H1 (cell line): ENCODE measurements at regions not wholly inside any gene's neighbourhood (a gene's known extent, or its start where the extent isn't known, plus 50 kb on each side); places are given as distances from the start of the nearest gene placed in this dataset. TPM values are rescaled to one million over a fixed set of nuclear protein-coding genes. Genes with fewer than 3 reads are reported as not detected.

Experiments used
- CTCF ChIA-PET: fragments of 300-600 bp; sonication (Branson Sonifier 250); formaldehyde crosslinking; loops from one replicate; lab custom pipeline; 2021; ENCODE audit not compliant: partially characterized antibody; lab: Charles Lee
- POLR2A ChIA-PET: fragments of 300-600 bp; sonication (Branson Sonifier 250); formaldehyde crosslinking; loops from one replicate; lab custom pipeline; 2021; ENCODE audit warnings: inconsistent platforms; ENCODE audit not compliant: partially characterized antibody; lab: Charles Lee
- DNase-seq, 2 experiments: peaks; one replicate each; pipeline versions ENCODE4 v3.0.0 to v3.0.0-alpha.2; 2010 to 2022; ENCODE audit warnings: low spot score in 2 of 2, low read depth in 1 of 2, mixed read lengths in 1 of 2
- FAIRE-seq: peaks from 2 replicates; lab custom pipeline; 2011; peaks lifted over from hg19 to GRCh38; lab: Jason Lieb, UNC
- H2AFZ ChIP-seq: 2 replicates; pipeline ENCODE4 v1.8.1; 2012; ENCODE audit warnings: low read length, inconsistent platforms
- H2AK5ac ChIP-seq: 2 replicates; pipeline ENCODE4 v1.6.1; 2013; ENCODE audit warnings: low read depth, low read length
- H2BK120ac ChIP-seq: replicated peaks from 2 replicates; pipeline ENCODE3; 2013; ENCODE audit warnings: low read depth, low read length, inconsistent platforms
- H2BK12ac ChIP-seq: 2 replicates; pipeline ENCODE4 v1.6.1; 2013; ENCODE audit warnings: low read depth, low read length
- H2BK15ac ChIP-seq: 2 replicates; pipeline ENCODE4 v1.6.1; 2013; ENCODE audit warnings: low read length
- H2BK20ac ChIP-seq: 2 replicates; pipeline ENCODE4 v1.6.1; 2013; ENCODE audit warnings: low read length
- H2BK5ac ChIP-seq: 2 replicates; pipeline ENCODE4 v1.6.1; 2013; ENCODE audit warnings: low read depth, low read length
- H3K14ac ChIP-seq: 2 replicates; pipeline ENCODE4 v1.6.1; 2013; ENCODE audit warnings: inconsistent platforms; ENCODE audit not compliant: insufficient read length
- H3K18ac ChIP-seq: 2 replicates; pipeline ENCODE4 v1.6.1; 2013; ENCODE audit warnings: low read length; ENCODE audit errors: extremely low read depth
- H3K23ac ChIP-seq: 2 replicates; pipeline ENCODE4 v1.6.1; 2013; ENCODE audit warnings: inconsistent platforms; ENCODE audit not compliant: insufficient read length
- H3K23me2 ChIP-seq: 2 replicates; pipeline ENCODE4 v1.6.1; 2013; ENCODE audit warnings: low read depth, low read length
- H3K27ac ChIP-seq: 2 replicates; pipeline ENCODE4 v1.6.1; 2011; ENCODE audit warnings: low read depth, low read length, inconsistent platforms
- H3K27me3 ChIP-seq, 4 experiments: replicated peaks in 1 of 4; 1 replicate in 1 of 4; 2 replicates in 3 of 4; pipeline versions ENCODE4 v1.6.1 to v1.8.1; 2011 to 2013; ENCODE audit warnings: low read length in 3 of 4, mild to moderate bottlenecking in 3 of 4, inconsistent platforms in 2 of 4, mixed read lengths in 2 of 4, moderate library complexity in 1 of 4; ENCODE audit not compliant: control insufficient read depth in 3 of 4, insufficient read depth in 3 of 4; ENCODE audit errors: extremely low read depth in 1 of 4
- H3K36me3 ChIP-seq, 4 experiments: 2 replicates each; pipeline versions ENCODE4 v1.6.1 to v1.8.1; 2011 to 2013; ENCODE audit warnings: mild to moderate bottlenecking in 4 of 4, low read length in 3 of 4, moderate library complexity in 2 of 4, control low read depth in 1 of 4, inconsistent platforms in 1 of 4; ENCODE audit not compliant: insufficient read depth in 4 of 4, control insufficient read depth in 2 of 4
- H3K4ac ChIP-seq: replicated peaks from 2 replicates; pipeline ENCODE3; 2013; ENCODE audit warnings: low read length, low read depth, mixed read lengths, inconsistent platforms; ENCODE audit not compliant: insufficient read length
- H3K4me1 ChIP-seq, 4 experiments: replicated peaks in 1 of 4; 1 replicate in 1 of 4; 2 replicates in 3 of 4; pipeline versions ENCODE4 v1.6.1 to v1.8.1; 2011 to 2013; ENCODE audit warnings: low read length in 3 of 4, inconsistent platforms in 2 of 4, mixed read lengths in 1 of 4; ENCODE audit not compliant: insufficient read depth in 4 of 4, control insufficient read depth in 3 of 4
- H3K4me2 ChIP-seq, 2 experiments: 2 replicates each; pipeline versions ENCODE4 v1.6.1 to v1.8.1; 2011 to 2013; ENCODE audit warnings: low read depth in 2 of 2, low read length in 2 of 2, control low read depth in 1 of 2, inconsistent platforms in 1 of 2, mild to moderate bottlenecking in 1 of 2; ENCODE audit not compliant: insufficient read depth in 1 of 2
- H3K4me3 ChIP-seq, 4 experiments: fragments of 200-600, 300-600 bp in 1 of 4; sonication (generic), shearing (Covaris generic), sonication (Bioruptor Twin) in 1 of 4; 2 replicates each; pipeline versions ENCODE4 v1.5.1 to v1.8.1; 2011 to 2016; ENCODE audit warnings: low read length in 4 of 4, low read depth in 3 of 4, control low read depth in 2 of 4, inconsistent platforms in 2 of 4, mild to moderate bottlenecking in 2 of 4, mixed read lengths in 1 of 4, moderate library complexity in 1 of 4; ENCODE audit not compliant: insufficient read depth in 2 of 4; ENCODE audit errors: extremely low read depth in 1 of 4
- H3K56ac ChIP-seq: replicated peaks from 2 replicates; pipeline ENCODE3; 2013; ENCODE audit warnings: low read depth, mild to moderate bottlenecking, mixed read lengths, low read length, inconsistent platforms; ENCODE audit not compliant: insufficient read length
- H3K79me1 ChIP-seq: 2 replicates; pipeline ENCODE4 v1.6.1; 2013; ENCODE audit warnings: low read depth, low read length, control low read depth
- H3K79me2 ChIP-seq, 2 experiments: 2 replicates each; pipeline versions ENCODE4 v1.6.1 to v1.8.1; 2012 to 2013; ENCODE audit warnings: low read length in 2 of 2, mild to moderate bottlenecking in 2 of 2, inconsistent platforms in 1 of 2; ENCODE audit not compliant: insufficient read depth in 2 of 2, control insufficient read depth in 1 of 2
- H3K9ac ChIP-seq, 4 experiments: replicated peaks in 1 of 4; 1 replicate in 1 of 4; 2 replicates in 3 of 4; pipeline versions ENCODE4 v1.6.1 to v1.8.1; 2011 to 2013; ENCODE audit warnings: low read depth in 3 of 4, low read length in 3 of 4, control low read depth in 2 of 4, mild to moderate bottlenecking in 2 of 4, moderate library complexity in 2 of 4, inconsistent platforms in 1 of 4; ENCODE audit errors: extremely low read depth in 1 of 4
- H3K9me3 ChIP-seq, 2 experiments: 2 replicates each; pipeline versions ENCODE4 v1.6.1 to v1.8.1; 2012 to 2013; ENCODE audit warnings: mild to moderate bottlenecking in 2 of 2, moderate library complexity in 2 of 2, control low read depth in 1 of 2, inconsistent platforms in 1 of 2, low read depth in 1 of 2, low read length in 1 of 2, mixed read lengths in 1 of 2; ENCODE audit not compliant: insufficient read depth in 2 of 2
- H4K20me1 ChIP-seq, 2 experiments: replicated peaks in 1 of 2; 2 replicates each; pipeline versions ENCODE3 to v1.8.1; 2011 to 2013; ENCODE audit warnings: inconsistent platforms in 2 of 2, low read length in 2 of 2, mild to moderate bottlenecking in 1 of 2; ENCODE audit not compliant: insufficient read depth in 2 of 2, control insufficient read depth in 1 of 2
- H4K5ac ChIP-seq: 2 replicates; pipeline ENCODE4 v1.6.1; 2013; ENCODE audit warnings: low read length, low read depth, mixed read lengths, inconsistent platforms; ENCODE audit not compliant: insufficient read length
- H4K8ac ChIP-seq: 2 replicates; pipeline ENCODE4 v1.8.0; 2013; ENCODE audit warnings: mild to moderate bottlenecking, moderate library complexity, low read length, inconsistent platforms; ENCODE audit not compliant: insufficient read depth; ENCODE audit errors: extremely low read depth
- H4K91ac ChIP-seq: replicated peaks from 2 replicates; pipeline ENCODE3; 2013; ENCODE audit warnings: low read length, mixed read lengths, inconsistent platforms; ENCODE audit not compliant: insufficient read length
- GABPA ChIP-seq: IDR thresholded peaks from 2 replicates; pipeline ENCODE4 v1.6.1; 2011; ENCODE audit warnings: mild to moderate bottlenecking, low read length, moderate library complexity, borderline replicate concordance; ENCODE audit not compliant: insufficient read depth
- WGBS, 2 experiments: shearing (Covaris generic) in 1 of 2; methylation state at CpG; one replicate each; pipeline versions ENCODE4 v1.1.6 to v1.1.7; 2013 to 2015; ENCODE audit warnings: low lambda C conversion rate in 2 of 2, mixed read lengths in 2 of 2, inconsistent platforms in 1 of 2, low coverage in 1 of 2, missing lambda C conversion rate in 1 of 2; ENCODE audit not compliant: insufficient replicate concordance in 2 of 2, insufficient coverage in 1 of 2, insufficient read length in 1 of 2; ENCODE audit errors: extremely low coverage in 1 of 2, missing lambda C conversion rate in 1 of 2; 5-methylcytosine and 5-hydroxymethylcytosine counted together
- small RNA-seq: library from polyadenylated mRNA; stranded (forward); fragments of <200 nt; extraction: miRNeasy Mini kit (QIAGEN cat#:217004); gene quantifications from one replicate; pipeline ENCODE3, GENCODE V24; 2013; ENCODE audit not compliant: insufficient read depth

DNA sequence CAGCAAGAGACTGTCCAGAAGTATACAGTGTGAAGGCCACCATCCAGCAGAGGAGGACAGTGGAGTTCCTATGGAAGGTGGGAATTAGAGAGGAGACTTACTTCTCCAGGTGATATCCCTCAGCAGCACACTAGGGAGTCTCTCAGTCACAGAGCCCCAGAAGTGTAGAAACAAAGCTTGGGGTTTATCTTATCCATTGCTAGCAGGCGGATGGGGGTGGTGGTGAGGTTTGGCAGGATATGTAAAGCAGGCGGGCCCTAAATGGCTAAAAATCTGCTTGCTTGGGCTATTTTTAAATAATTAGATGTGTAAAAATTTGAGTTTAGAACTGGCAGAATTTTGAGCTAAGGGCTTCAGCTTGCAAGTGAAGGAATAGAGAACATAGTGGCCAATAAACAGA is 50.1 kb upstream of the RGS18 start:
- no peak overlapping the region for H3K4me2 ChIP-seq
- H2BK12ac ChIP-seq, result no peak overlapping the region
- H3K4me1 ChIP-seq, result no peaks in the 10 kb centered on the region
- no peak overlapping the region for H4K5ac ChIP-seq
- DNase-seq (no peak), FAIRE-seq (no peak)
- no peak overlapping the region for H2AFZ ChIP-seq
- no peak overlapping the region for H3K9ac ChIP-seq
- H2BK120ac ChIP-seq, result no peak overlapping the region
- no peak overlapping the region for H3K4ac ChIP-seq
- no peaks in the 10 kb centered on the region for H3K79me1 ChIP-seq
- no peak for TF ChIP-seq GABPA
- H2AK5ac ChIP-seq, result no peak overlapping the region
- H3K36me3 ChIP-seq, result no peaks in the 10 kb centered on the region; a peak in 1 of 8 replicates
- 100% methylated on average over 2 of the region's 2 CpGs; no CpG with 5 or more reads in 1 of the 2 experiments for WGBS, 2 experiments
- no peak overlapping the region for H3K27ac ChIP-seq
- H4K8ac ChIP-seq, result no peak overlapping the region
- no peak overlapping the region for H3K18ac ChIP-seq
- H3K14ac ChIP-seq, result no peak overlapping the region
- no peak overlapping the region for H3K4me3 ChIP-seq
- no peaks in the 10 kb centered on the region for H3K23me2 ChIP-seq
- H3K79me2 ChIP-seq, result no peaks in the 10 kb centered on the region
- no peaks in the 10 kb centered on the region for H4K20me1 ChIP-seq
- no peak overlapping the region for H2BK20ac ChIP-seq
- H3K56ac ChIP-seq, result no peak overlapping the region
- POLR2A ChIA-PET, result no interaction called here
- CTCF ChIA-PET, result interaction anchor here (0.9 kb wide), 1 partner anchor 275 kb away, joined by 3 read pairs; no protein-coding TSS in a partner anchor
- no peak overlapping the region for H4K91ac ChIP-seq
- H3K27me3 ChIP-seq, result no peaks in the 10 kb centered on the region
- no peak overlapping the region for H2BK5ac ChIP-seq
- no peak overlapping the region for H2BK15ac ChIP-seq
- H3K9me3 ChIP-seq, result no peaks in the 10 kb centered on the region
- H3K23ac ChIP-seq, result no peak overlapping the region

Small RNA genes in the stretch of these regions (small RNA-seq; reads per million reads assigned to genes)
- not detected for gene AL139135.1
- gene AL713866.2, result not detected
